Testis (tissue), 2 donors: ENCODE measurements at regions not wholly inside any gene's neighbourhood (a gene's known extent, or its start where the extent isn't known, plus 50 kb on each side); places are given as distances from the start of the nearest gene placed in this dataset.

Experiments
- DNase-seq: peaks from one replicate; pipeline ENCODE4 v3.0.0-alpha.2; 2019
- H3K27ac ChIP-seq, 2 donors: fragments of 200-600 bp; sonication (generic); one replicate each; pipeline ENCODE4 v1.5.1; 2019
- H3K27me3 ChIP-seq: fragments of 200-600 bp; sonication (generic); one replicate; pipeline ENCODE4 v1.5.1; 2019
- H3K36me3 ChIP-seq: fragments of 200-600 bp; sonication (generic); one replicate; pipeline ENCODE4 v1.5.1; 2017; ENCODE audit warnings: low read depth; ENCODE audit errors: missing control alignments
- H3K4me1 ChIP-seq: fragments of 200-600 bp; sonication (generic); one replicate; pipeline ENCODE4 v1.5.1; 2019
- H3K4me3 ChIP-seq, 2 donors: fragments of 200-600 bp; sonication (generic); one replicate each; pipeline ENCODE4 v1.5.1; 2017 to 2019
- H3K9me3 ChIP-seq: fragments of 200-600 bp; sonication (generic); one replicate; pipeline ENCODE4 v1.5.1; 2017
- POLR2A ChIP-seq: fragments of 450-650 bp; IDR thresholded peaks from one replicate; pipeline ENCODE4 v1.6.1; 2017; ENCODE audit warnings: antibody characterized with exemption, mild to moderate bottlenecking, moderate library complexity
- WGBS, 2 donors: methylation state at CpG; one replicate each; pipeline ENCODE4 v1.1.5; 2018; 5-methylcytosine and 5-hydroxymethylcytosine counted together
- intact Hi-C: fragments of 100-400 bp; cut with DNase I; formaldehyde crosslinking; loops from one replicate; pipeline ENCODE4 v1.15.1; 2023; ENCODE audit warnings: low total_unique reads
- TF ChIP-seq, protein P1 (sequence below), 3 experiments: fragments of 450-650 bp in 2 of 3; fragments of 200-600 bp in 1 of 3; sonication (generic) in 1 of 3; IDR thresholded peaks; one replicate each; pipeline ENCODE4 v1.5.1; 2016 to 2019; ENCODE audit warnings: antibody characterized with exemption in 3 of 3, mild to moderate bottlenecking in 2 of 3, moderate library complexity in 1 of 3

DNA sequence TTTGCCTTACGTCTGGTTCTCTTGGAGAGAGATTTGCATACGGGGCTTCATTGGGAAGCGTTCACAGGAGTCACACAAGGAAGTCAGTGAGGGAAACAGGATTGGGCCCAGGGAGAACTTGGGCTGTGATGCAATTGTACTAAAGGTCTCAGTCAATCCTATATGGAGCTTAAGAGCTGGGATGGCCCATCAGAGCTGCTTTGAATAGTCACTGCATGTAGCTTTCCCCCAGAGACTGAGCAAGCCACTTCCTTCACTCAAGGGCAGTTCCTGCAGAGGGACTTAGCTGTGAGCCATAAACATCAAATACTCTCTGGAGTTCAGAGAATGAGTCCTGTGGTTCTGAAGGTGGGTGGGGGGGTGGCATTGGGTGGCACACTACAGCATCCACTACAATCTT is 605.4 kb downstream of the MED13L start:
- Histone ChIP-seq H3K4me1 (no peaks in the 10 kb centered on the region), H3K36me3 (no peaks in the 10 kb centered on the region), H3K9me3 (no peaks in the 10 kb centered on the region), H3K4me3 (no peak overlapping the region), H3K27ac (no peak overlapping the region), H3K27me3 (no peaks in the 10 kb centered on the region)
- intact Hi-C loops: no loop called here
- DNase-seq: no peak
- 78 to 90% methylated on average over 3 of the region's 3 CpGs for WGBS, 2 donors
- TF ChIP-seq POLR2A: no peak
- TF ChIP-seq, protein P1, sequence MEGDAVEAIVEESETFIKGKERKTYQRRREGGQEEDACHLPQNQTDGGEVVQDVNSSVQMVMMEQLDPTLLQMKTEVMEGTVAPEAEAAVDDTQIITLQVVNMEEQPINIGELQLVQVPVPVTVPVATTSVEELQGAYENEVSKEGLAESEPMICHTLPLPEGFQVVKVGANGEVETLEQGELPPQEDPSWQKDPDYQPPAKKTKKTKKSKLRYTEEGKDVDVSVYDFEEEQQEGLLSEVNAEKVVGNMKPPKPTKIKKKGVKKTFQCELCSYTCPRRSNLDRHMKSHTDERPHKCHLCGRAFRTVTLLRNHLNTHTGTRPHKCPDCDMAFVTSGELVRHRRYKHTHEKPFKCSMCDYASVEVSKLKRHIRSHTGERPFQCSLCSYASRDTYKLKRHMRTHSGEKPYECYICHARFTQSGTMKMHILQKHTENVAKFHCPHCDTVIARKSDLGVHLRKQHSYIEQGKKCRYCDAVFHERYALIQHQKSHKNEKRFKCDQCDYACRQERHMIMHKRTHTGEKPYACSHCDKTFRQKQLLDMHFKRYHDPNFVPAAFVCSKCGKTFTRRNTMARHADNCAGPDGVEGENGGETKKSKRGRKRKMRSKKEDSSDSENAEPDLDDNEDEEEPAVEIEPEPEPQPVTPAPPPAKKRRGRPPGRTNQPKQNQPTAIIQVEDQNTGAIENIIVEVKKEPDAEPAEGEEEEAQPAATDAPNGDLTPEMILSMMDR (IDR thresholded peaks at IDR 0.05): no peak

DNA sequence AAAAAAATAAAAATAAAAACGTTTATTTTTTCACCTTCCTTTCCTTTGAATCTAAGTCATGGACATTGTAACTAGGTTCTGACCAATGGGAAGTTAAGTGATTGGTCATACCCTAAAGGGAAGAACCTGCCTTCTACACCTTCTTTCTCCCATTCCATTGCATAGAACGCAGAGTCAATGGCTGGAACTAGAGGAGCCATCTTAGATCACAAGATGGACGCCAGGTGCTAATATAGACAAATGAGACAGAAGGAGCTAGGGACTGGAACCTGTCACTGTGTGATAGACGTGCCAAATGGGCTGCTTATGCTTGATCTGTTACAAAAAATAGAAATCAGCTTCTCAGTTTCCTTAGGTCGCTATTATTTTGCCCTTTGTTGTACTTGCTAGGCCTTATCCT is 606.6 kb downstream of the MED13L start:
- H3K27me3 ChIP-seq: no peaks in the 10 kb centered on the region
- DNase-seq: no peak
- TF ChIP-seq POLR2A: no peak
- TF ChIP-seq, protein P1 (IDR thresholded peaks at IDR 0.05): no peak
- no peaks in the 10 kb centered on the region for H3K4me1 ChIP-seq
- H3K27ac ChIP-seq: no peak overlapping the region
- no peaks in the 10 kb centered on the region for H3K9me3 ChIP-seq
- no peaks in the 10 kb centered on the region for H3K36me3 ChIP-seq
- 75 to 81% methylated on average over 5 of the region's 5 CpGs for WGBS, 2 donors
- no peak overlapping the region for H3K4me3 ChIP-seq
- intact Hi-C loops: no loop called here

DNA sequence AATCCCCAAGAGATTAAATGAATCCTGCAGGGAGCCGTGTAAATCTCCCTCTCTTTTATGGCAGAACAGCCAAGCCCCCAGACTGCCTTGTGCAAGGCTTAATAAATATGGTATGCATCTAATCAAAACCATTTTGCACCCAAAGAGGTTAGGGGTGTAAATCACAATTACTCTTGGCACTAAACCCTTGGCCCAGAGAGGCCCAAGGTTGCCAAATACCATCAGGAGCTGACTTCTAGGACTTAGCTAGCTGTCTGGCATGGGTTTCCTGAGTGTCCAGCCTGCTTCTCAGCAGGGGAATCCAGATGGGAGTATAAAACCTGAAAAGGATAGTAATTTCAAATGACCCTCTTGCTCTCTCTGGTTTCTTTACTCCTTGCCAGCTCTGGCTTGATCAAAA is 610.4 kb downstream of the MED13L start:
- Histone ChIP-seq H3K36me3 (no peaks in the 10 kb centered on the region), H3K4me3 (no peak overlapping the region), H3K9me3 (no peaks in the 10 kb centered on the region), H3K27ac (no peak overlapping the region), H3K27me3 (no peaks in the 10 kb centered on the region), H3K4me1 (no peaks in the 10 kb centered on the region)
- no peak for DNase-seq
- intact Hi-C loops: no loop called here
- TF ChIP-seq, protein P1 (IDR thresholded peaks at IDR 0.05): no peak
- TF ChIP-seq POLR2A: no peak
- 39 to 52% methylated on average over 1 of the region's 1 CpG for whole genome bisulfite sequencing, 2 donors

DNA sequence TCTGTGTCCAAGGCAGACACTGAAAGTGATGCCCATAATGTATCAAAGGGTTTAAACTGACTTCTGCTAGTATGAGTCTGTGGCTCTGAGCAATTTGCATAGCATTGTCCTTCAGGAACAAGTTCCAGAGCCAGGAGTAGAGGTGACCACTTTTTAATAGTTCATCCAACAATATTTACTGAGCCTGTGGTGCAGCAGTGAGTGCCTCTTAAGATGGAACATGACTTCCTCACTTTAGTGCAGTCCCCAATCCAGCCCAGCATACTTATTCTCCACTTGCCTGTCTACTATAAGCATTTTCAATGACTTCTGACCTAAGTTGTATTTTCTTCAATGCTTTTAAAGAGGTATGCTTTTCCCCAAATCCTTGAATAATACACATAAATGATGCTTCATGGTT is 611.3 kb downstream of the MED13L start:
- intact Hi-C loops: no loop called here
- DNase-seq: no peak
- Histone ChIP-seq H3K27me3 (no peaks in the 10 kb centered on the region), H3K4me3 (no peak overlapping the region), H3K27ac (no peak overlapping the region), H3K4me1 (peaks cover 6% of the 10 kb centered on the region), H3K9me3 (no peaks in the 10 kb centered on the region), H3K36me3 (no peaks in the 10 kb centered on the region)
- TF ChIP-seq, protein P1 (IDR thresholded peaks at IDR 0.05): no peak
- TF ChIP-seq POLR2A: no peak

DNA sequence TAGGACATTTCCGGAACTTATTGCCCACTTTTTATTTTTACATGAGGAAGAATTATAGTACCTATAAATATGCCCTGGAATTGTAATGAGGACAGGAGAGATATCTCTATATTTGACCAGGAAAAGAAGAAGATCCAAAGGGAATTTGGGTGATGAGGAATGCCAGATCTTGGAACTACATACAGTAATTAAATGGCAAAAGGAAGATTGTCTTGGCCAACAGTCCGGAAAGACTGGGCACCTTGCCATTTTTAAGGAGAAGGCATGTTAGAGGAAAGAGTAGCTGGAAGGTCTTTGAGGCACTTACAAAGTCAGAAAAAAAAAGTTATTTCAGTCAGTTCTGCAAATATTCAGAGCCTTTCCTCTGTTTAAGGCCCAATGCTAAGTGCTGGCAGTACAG is 616.4 kb downstream of the MED13L start:
- DNase-seq: no peak
- Histone ChIP-seq H3K36me3 (no peaks in the 10 kb centered on the region), H3K4me1 (peaks cover 9% of the 10 kb centered on the region)

More for the DNA sequence above, 616.4 kb downstream of the MED13L start:
- Histone ChIP-seq H3K4me3 (no peak overlapping the region), H3K27ac (no peak overlapping the region), H3K27me3 (no peaks in the 10 kb centered on the region), H3K9me3 (no peaks in the 10 kb centered on the region)
- WGBS, 2 donors: 44 to 56% methylated on average over 2 of the region's 2 CpGs
- TF ChIP-seq, protein P1 (IDR thresholded peaks at IDR 0.05): no peak
- TF ChIP-seq POLR2A: no peak
- intact Hi-C loops: no loop called here
